Stimulated activated CD4-positive, alpha-beta T cell treated with anti-CD3 and anti-CD28 coated beads, TNF-alpha, amount 100 ng/mL, for 1 hour (primary cell): ENCODE measurements at regions not wholly inside any gene's neighbourhood (a gene's known extent, or its start where the extent isn't known, plus 50 kb on each side); places are given as distances from the start of the nearest gene placed in this dataset.
"Not testable (repeated sequence)": the region's sequence is repeated elsewhere in the genome, so short reads cannot be mapped to it uniquely, and the experiment has no call there.

Experiments
- DNase-seq, 3 donors: peaks; one replicate each; pipeline ENCODE4 v3.0.0-alpha.2; 2020; ENCODE audit warnings: low read depth in 3 of 3, low spot score in 1 of 3

DNA sequence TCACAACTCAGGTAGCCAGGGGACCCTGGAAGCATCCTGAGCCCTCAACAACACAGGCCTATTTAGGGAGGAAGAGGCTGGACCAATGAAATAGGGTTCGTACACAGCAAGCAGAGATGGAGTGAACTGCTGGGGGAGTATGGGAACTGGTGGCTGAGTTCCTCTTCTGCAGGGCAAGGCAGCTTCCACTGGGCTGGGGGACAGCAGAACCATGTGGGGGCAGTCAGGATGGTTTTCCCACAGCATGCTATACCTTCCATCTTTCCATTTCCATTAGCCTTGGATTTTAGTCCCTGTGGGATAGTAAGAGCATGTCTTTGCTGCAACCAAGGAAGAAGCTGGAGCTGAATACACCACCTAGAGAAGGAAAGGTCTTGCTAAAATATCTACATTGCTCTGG, 370.6 kb downstream of the CCSER2 start:
- DNase-seq = no peak

DNA sequence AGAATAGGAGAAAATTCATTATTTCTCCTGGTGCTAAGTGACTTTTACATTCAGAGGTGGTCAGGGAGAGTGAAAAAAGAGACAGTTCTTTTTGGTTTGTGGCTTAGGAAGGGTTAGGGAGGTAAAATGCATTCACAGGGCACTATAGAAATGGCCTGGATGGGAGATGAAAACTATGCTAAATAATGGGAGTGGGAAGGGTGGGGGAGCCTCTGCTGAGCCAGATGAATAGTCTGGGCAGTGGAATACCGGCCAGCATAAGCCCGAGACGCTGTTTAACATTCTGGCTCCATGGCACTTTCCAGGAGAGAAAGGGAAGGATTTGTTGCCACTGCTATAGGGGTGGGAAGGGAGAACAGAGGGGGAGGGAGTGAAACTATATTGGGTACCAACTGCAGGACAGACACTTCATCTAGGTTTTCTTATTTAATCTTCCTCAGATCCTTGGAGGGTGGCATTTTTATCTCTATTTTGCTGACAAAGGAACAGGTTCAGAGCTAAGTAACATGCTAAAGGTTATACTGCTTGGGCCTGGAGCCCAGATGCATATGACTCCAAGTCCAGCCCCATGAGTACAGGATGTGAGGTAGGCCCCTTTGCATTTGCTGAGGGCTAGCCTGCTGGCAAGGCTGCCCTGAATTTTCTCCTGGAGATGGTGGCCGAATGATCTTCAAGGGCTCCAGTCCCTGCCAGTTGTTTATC, 372.4 kb downstream of the CCSER2 start:
- DNase-seq = no peak

GRCh38 chr10:84701370-84701720, 373.0 kb downstream of the CCSER2 start:
- no peak for DNase-seq

DNA sequence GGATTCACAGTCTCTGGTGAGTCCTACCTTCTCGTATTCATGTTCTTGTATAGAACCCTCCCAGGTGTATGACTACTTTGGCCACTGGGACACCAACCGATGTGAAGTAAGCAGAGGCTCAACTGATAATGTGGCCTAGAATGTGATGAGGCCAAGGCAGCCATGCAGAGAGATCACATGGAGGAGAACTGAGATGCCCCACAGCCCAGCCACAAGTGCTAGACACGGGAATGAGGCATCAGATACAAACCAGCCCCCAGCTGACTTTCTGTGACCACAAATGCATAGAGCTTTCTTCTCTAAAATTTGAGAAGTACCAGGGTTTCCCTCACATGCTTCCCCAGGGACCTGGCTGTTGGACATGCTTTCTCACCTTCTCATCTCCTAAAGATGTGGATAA, 375.7 kb downstream of the CCSER2 start:
- no peak for DNase-seq

DNA sequence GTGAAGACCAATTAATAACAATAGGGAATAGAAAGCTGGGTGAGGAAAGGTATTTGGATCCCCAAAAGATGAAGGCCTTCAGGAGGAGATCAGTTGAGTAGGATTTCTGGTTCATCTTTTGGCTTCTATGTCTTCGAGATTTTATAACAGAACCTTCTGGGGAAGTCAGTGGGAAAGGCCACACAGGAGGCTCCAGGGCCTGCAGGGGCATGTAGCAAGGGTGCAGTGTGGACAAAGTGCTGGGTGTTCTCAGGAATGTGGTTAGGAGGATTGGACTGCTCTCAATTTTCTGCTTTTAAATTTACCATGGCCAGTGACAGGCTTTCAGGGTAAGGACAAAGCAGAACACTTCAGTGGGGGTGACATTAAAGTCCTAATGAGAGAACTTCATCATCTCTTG, 378.0 kb downstream of the CCSER2 start:
- no peak for DNase-seq

DNA sequence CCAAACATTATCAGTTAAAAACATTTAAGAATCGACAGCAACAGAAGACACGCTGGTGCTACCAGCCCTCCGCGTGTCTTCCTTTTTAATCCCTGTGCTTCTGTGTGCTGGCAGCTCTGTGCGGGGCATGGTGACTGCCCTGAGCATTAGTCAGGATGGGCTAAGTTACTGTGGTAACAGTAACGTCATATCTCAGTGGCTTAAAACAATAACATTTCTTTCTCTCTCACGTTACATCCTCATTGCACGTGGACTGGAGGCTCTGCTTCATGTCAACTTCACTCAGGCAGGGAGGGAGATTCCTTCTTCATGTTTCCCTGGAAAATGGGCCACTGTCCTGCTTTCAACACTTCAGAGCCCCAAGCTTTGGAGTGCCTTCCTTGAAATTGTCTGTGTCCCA, 378.5 kb downstream of the CCSER2 start:
- DNase-seq = no peak

DNA sequence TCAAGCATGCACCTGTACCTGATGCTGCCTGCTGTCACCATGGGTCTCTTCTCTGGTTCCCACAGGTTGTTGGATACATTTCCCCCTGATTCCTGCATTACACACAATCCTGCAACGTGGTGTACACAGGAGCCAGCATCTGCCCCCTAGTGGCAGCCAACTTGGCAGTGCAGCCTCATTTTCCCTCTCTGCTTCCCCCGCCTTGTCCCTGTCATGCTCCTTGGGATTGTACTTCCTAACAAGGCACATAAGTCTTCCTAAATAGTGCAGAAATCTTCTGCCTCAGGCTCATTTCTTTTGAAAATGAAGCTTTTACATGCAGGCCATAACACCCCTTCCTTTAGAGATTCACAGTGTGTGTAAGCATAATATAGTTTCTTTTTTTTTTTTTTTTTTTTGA, 387.5 kb downstream of the CCSER2 start:
- DNase-seq = no peak

- no peak for DNase-seq
These were observed 390.7 kb downstream of the CCSER2 start for GRCh38 chr10:84718877-84719616.

- no peak for DNase-seq
These were observed 391.3 kb downstream of the CCSER2 start for GRCh38 chr10:84719687-84720086.

GRCh38 chr10:84727398-84727797, 399.0 kb downstream of the CCSER2 start:
- no peak for DNase-seq

- not testable (repeated sequence) for DNase-seq
These were observed 410.7 kb downstream of the CCSER2 start for GRCh38 chr10:84739126-84739525.

- DNase-seq = no peak
These were observed 411.3 kb downstream of the CCSER2 start for GRCh38 chr10:84739641-84740040.

DNA sequence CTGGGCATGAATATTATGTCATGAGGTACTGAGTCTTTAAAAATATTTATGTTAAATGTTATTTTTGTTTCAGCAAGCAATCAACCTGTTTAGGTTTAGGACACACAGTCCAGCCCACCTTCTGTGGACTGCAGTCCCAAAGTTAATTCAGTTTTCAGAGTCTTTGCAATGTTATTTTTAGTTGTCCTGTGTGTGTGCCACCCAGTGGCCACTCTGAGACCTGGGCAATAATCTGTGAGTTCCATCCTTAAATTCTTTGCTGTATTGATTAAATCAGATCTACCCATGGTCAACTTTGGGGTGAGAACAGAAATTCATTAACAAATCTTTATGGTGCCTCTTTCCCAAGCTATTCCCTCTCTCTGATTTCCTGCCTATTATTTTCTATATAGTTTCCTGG, 415.1 kb downstream of the CCSER2 start:
- no peak for DNase-seq

DNA sequence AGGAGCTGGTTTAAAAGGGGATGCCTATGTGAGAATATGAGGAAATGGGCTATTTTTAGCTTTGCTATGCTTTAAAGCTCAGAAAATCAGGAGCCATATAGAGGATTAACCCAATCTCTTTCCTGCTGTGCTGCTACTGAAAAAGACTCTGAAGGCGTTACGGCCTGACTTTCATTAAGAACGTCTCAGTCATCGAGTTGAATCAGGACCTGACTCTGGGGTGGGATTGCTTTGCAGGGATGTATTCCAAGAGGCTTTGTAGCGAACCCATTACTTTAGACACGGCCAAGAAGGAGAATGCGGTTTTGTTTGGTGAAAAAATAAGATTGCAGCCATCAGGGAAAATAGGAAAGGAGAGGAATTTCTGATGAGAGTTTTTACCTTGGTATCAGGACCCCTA, 426.9 kb downstream of the CCSER2 start:
- DNase-seq = no peak

DNA sequence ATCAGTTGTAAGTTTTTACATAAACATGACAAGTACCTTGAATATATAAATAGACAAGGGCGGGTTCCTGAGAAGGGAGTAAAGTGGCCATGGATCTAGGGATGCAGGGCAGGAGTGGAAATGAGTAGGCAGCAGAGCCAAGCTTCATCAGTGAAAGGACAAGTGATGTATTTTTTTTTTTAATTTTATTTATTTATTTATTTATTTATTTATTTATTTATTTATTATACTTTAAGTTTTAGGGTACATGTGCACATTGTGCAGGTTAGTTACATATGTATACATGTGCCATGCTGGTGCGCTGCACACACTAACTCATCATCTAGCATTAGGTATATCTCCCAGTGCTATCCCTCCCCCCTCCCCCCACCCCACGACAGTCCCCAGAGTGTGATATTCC, 428.3 kb downstream of the CCSER2 start:
- DNase-seq = not testable (repeated sequence)

GRCh38 chr10:84761994-84762614, 433.7 kb downstream of the CCSER2 start:
- not testable (repeated sequence) for DNase-seq

- no peak for DNase-seq
These were observed 434.5 kb downstream of the CCSER2 start for GRCh38 chr10:84762754-84763394.

- DNase-seq = no peak
These were observed 435.6 kb downstream of the CCSER2 start for GRCh38 chr10:84763965-84764364.

GRCh38 chr10:84765086-84765485, 436.7 kb downstream of the CCSER2 start:
- DNase-seq = no peak

DNA sequence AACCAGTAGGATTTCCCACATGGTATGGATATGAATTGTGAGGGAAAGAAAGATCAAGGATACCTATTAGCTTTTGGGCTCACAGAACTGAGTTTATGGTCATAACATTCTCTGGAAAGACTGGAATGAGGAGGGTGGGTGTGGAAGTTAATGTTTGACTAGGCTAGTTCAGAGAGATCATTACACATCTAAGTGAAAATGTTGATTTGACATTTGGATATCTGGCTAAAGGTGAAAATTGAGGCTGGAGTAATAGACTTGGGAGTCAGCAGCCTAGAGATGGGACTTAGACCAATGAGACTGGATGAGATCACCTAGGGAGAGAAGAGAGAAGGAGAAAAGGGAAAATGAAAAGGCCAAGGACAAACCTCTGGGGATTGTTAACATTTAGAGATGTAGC, 437.3 kb downstream of the CCSER2 start:
- DNase-seq = no peak

- DNase-seq = no peak
These were observed 438.5 kb downstream of the CCSER2 start for GRCh38 chr10:84766923-84767322.

- no peak for DNase-seq
These were observed 439.7 kb downstream of the CCSER2 start for GRCh38 chr10:84768132-84768531.
